B cell (primary cell): ENCODE measurements at regions not wholly inside any gene's neighbourhood (a gene's known extent, or its start where the extent isn't known, plus 50 kb on each side); places are given as distances from the start of the nearest gene placed in this dataset.

Experiments
- EZH2 ChIP-seq: IDR thresholded peaks from 2 replicates; pipeline ENCODE4 v1.6.1; 2012; ENCODE audit warnings: borderline replicate concordance, low read depth, mild to moderate bottlenecking, moderate library complexity, low read length; ENCODE audit not compliant: insufficient read depth, poor library complexity, severe bottlenecking
- TF ChIP-seq, protein P1 (sequence below): fragments of 200-600 bp; IDR thresholded peaks from one replicate; pipeline ENCODE4 v1.8.0; 2022; ENCODE audit warnings: antibody characterized with exemption, mild to moderate bottlenecking

DNA sequence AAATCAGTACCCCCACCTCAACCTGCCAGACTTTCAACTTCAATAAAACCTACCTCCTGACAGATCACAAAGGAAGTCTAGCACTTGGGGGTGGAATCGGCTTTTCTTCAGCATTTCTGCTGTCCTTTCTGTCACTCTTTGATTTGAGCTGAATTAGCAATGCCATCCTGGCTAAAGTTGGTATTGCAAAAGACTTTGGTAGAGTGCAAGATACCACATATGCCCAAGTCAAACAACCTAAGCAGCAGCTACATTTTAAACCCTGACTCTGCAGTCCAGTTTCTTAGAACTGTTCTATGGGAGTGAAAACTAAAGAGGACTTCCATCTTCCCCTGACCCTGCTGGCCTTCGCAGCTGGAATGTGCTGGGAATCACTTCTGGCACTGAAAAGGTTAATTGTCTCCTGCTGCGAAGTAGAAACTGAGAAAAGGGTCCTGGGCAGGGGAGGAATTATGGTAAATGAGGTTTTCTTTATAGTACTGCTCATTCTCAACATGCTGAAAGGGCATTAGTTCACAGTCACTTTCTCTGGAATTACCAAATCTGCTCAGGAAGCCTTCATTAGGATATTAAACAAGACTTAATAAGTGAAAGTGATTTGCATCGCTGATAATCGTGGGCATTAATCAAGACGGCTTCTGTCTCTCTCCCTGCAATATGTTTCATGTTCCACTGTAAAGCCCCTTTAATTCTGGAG, 126.2 kb upstream of the SMYD2 start:
- TF ChIP-seq, protein P1, sequence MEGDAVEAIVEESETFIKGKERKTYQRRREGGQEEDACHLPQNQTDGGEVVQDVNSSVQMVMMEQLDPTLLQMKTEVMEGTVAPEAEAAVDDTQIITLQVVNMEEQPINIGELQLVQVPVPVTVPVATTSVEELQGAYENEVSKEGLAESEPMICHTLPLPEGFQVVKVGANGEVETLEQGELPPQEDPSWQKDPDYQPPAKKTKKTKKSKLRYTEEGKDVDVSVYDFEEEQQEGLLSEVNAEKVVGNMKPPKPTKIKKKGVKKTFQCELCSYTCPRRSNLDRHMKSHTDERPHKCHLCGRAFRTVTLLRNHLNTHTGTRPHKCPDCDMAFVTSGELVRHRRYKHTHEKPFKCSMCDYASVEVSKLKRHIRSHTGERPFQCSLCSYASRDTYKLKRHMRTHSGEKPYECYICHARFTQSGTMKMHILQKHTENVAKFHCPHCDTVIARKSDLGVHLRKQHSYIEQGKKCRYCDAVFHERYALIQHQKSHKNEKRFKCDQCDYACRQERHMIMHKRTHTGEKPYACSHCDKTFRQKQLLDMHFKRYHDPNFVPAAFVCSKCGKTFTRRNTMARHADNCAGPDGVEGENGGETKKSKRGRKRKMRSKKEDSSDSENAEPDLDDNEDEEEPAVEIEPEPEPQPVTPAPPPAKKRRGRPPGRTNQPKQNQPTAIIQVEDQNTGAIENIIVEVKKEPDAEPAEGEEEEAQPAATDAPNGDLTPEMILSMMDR = no peak
- TF ChIP-seq EZH2 = no peak
